HG02623 (cell line): ENCODE measurements at regions not wholly inside any gene's neighbourhood (a gene's known extent, or its start where the extent isn't known, plus 50 kb on each side); places are given as distances from the start of the nearest gene placed in this dataset.

Experiments
- ATAC-seq: cut with Tn5 transposase; IDR thresholded peaks from one replicate; pipeline ENCODE4 v1.9.1; 2021; ENCODE audit warnings: moderate library complexity; ENCODE audit not compliant: unreplicated experiment

GRCh38 chr10:30793093-30793492 is 163.5 kb upstream of the LYZL2 start:
- no peak for ATAC-seq

DNA sequence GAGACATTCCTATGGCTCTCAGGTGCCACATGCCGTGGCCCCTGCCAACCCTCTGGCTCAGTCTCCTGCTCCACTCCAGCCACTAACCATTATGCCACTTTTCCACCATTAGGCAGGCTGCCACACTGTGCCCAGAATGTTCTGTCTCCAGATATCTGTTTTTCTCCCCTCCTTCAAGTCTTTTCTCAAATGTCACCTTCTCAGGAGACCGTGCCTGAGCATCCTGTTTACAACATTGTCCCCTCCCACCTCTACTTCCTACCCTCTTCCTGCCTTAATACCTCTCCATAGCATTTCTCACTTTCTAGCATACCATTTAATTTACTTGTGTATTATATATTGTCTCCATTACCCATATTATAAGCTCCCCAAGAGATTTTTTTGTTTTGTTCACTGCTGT is 162.5 kb upstream of the LYZL2 start:
- no peak for ATAC-seq

- ATAC-seq = no peak
These were observed 161.7 kb upstream of the LYZL2 start for GRCh38 chr10:30791197-30791611.

- ATAC-seq = no peak
These were observed 160.3 kb upstream of the LYZL2 start for GRCh38 chr10:30789806-30790205.

DNA sequence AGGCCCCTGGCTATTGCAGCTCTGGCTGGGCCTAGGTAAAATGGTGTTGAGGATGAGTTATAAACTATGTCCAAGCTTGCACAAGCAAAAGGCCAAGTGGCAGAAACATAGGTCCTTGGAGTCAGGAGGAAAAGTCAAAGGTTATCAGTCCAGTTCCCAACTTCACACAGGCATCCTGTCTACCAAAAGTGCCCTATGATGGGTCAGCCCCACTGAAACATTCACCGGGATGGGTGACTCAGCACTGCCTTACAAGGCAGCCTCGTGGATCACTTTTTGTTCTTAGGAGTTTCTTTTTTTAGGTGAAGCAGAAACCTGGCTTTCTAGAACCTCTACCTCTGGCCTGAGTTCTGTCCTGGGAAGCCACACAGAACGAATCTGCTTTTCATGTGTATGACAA is 158.8 kb upstream of the LYZL2 start:
- ATAC-seq = no peak

GRCh38 chr10:30786906-30787305 is 157.4 kb upstream of the LYZL2 start:
- no peak for ATAC-seq

- no peak for ATAC-seq
These were observed 156.6 kb upstream of the LYZL2 start for GRCh38 chr10:30786131-30786530.

- ATAC-seq = no peak
These were observed 155.5 kb upstream of the LYZL2 start for GRCh38 chr10:30784897-30785605.

GRCh38 chr10:30784524-30784896 is 155.0 kb upstream of the LYZL2 start:
- ATAC-seq = no peak

GRCh38 chr10:30783939-30784501 is 154.5 kb upstream of the LYZL2 start:
- ATAC-seq = peak; percentile 57

GRCh38 chr10:30782537-30783461 is 153.2 kb upstream of the LYZL2 start:
- peak; percentile 40 for ATAC-seq

GRCh38 chr10:30782157-30782536 is 152.6 kb upstream of the LYZL2 start:
- ATAC-seq = no peak

- ATAC-seq = no peak
These were observed 152.1 kb upstream of the LYZL2 start for GRCh38 chr10:30781670-30782121.

GRCh38 chr10:30778769-30779168 is 149.2 kb upstream of the LYZL2 start:
- no peak for ATAC-seq

DNA sequence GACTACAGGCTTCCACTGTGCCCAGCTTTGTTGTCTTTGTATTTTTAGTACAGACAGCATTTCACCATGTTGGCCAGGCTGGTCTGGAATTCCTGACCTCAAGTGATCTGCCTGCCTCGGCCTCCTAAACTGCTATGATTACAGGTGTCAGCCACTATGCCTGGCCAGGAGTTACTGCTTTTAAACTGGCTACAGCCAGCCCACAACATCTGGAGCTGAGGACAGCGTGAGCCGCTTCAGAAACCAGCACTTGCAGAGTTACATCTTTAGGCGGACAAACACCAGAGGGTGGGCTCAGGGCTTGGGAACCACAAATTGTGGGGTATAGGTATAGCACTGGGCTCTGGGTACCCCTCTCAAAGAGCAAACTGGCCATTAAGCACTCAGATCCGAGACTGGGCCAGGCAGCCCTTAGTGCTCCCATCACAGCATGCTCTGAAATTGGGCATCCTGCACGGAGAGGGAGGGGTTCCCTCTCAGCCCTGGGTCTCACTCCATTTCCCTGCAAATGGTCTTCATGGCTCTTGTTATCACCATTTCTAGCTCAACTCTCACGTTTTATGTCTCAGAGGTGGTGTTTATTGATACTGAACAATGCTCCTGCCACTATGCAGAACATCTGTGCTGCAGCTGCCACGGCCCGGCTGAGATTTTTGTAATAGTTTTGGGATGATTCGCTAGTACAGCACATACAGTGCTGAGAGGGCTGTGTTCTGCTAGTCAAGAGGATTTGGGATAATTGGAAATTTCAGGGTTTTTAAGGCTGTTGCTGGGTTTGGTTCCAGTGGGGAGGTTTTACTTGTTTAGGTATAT is 146.4 kb upstream of the LYZL2 start:
- ATAC-seq = no peak

DNA sequence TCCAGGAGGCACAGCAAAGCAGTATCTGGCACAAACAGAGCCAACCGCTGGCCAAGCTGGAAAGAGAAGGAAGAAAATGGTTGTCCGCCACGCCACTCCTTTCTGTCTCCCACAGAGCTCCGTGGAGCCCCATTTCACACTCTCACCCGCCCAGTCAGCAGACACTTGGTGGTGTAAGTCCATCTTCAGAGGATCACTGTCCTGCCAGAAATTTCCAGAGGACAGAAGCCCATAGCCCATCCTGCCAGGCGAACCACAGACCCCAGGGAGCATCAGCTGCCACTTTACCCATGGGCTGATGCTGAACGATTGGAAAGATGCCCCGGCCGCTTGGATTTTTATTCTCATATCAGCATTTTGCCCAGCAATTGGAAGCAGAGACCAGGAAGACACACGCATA is 144.7 kb upstream of the LYZL2 start:
- ATAC-seq = no peak

GRCh38 chr10:30773501-30773900 is 143.9 kb upstream of the LYZL2 start:
- ATAC-seq = no peak

- no peak for ATAC-seq
These were observed 141.3 kb upstream of the LYZL2 start for GRCh38 chr10:30770816-30771215.

DNA sequence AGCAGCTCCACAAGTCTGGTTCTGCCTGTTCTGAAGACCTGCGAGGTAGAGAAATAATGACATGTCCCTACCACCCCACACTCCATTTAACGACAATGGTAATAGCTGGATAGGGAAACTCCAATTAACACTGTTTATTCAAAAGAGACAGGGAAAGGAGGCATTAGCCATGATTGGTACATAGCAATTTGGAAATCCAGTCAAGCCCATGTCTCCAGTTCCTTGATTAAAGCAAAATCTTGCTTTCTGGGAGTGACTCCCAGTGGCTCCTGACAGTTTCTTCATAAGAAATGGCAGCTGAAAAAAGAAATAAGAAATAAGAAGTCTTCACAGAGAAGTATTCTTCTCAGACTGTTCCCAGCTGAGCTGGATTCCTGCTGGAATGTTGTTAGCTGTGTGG is 140.7 kb upstream of the LYZL2 start:
- ATAC-seq = no peak

GRCh38 chr10:30769361-30769760 is 139.8 kb upstream of the LYZL2 start:
- ATAC-seq = no peak

GRCh38 chr10:30765616-30766015 is 136.1 kb upstream of the LYZL2 start:
- ATAC-seq = no peak
